SU-DHL-6 (cell line): ENCODE measurements at regions not wholly inside any gene's neighbourhood (a gene's known extent, or its start where the extent isn't known, plus 50 kb on each side); places are given as distances from the start of the nearest gene placed in this dataset.

ENCODE experiments used
- H2AFZ ChIP-seq: fragments of 200-600 bp; sonication (generic); 2 replicates; pipeline ENCODE4 v1.6.1; 2014; ENCODE audit warnings: low read depth, mild to moderate bottlenecking, moderate library complexity, mixed read lengths, antibody characterized with exemption, low read length; ENCODE audit not compliant: severe bottlenecking
- H3F3A ChIP-seq: fragments of 200-600 bp; shearing (Covaris generic); 2 replicates; pipeline ENCODE4 v1.6.0; 2016; ENCODE audit warnings: antibody characterized with exemption, mild to moderate bottlenecking; ENCODE audit not compliant: insufficient read depth
- H3K27ac ChIP-seq: fragments of 200-600 bp; sonication (generic); 2 replicates; pipeline ENCODE4 v1.5.1; 2016; ENCODE audit warnings: low read depth, mild to moderate bottlenecking, low read length, moderate library complexity, mixed read lengths
- H3K27me3 ChIP-seq: fragments of 200-600 bp; sonication (generic), shearing (Covaris generic); 2 replicates; pipeline ENCODE4 v1.6.0; 2014; ENCODE audit warnings: mild to moderate bottlenecking, low read length
- H3K36me3 ChIP-seq: fragments of 200-600 bp; sonication (generic); 2 replicates; pipeline ENCODE4 v1.6.1; 2014; ENCODE audit warnings: mild to moderate bottlenecking, low read length, mixed read lengths
- H3K4me2 ChIP-seq: fragments of 300-600, 200-600 bp; shearing (Covaris generic), sonication (generic); 2 replicates; pipeline ENCODE4 v1.6.0; 2014; ENCODE audit warnings: low read length, low read depth, mild to moderate bottlenecking; ENCODE audit not compliant: poor library complexity, severe bottlenecking
- H3K4me3 ChIP-seq: fragments of 200-600 bp; sonication (generic); 2 replicates; pipeline ENCODE4 v1.5.1; 2014; ENCODE audit warnings: antibody characterized with exemption, low read length, mild to moderate bottlenecking, mixed read lengths; ENCODE audit not compliant: insufficient read depth, poor library complexity, severe bottlenecking
- H3K79me2 ChIP-seq: fragments of 200-600 bp; sonication (generic); 2 replicates; pipeline ENCODE4 v1.6.1; 2014; ENCODE audit warnings: mild to moderate bottlenecking, low read length, moderate library complexity; ENCODE audit not compliant: insufficient read depth
- H3K9ac ChIP-seq: fragments of 200-600 bp; sonication (generic); 2 replicates; pipeline ENCODE4 v1.7.0; 2014; ENCODE audit warnings: mild to moderate bottlenecking, low read length
- H3K9me2 ChIP-seq: fragments of 200-600 bp; sonication (generic); replicated peaks from 2 replicates; pipeline ENCODE4 v1.6.1; 2014; ENCODE audit warnings: low read length; ENCODE audit not compliant: insufficient read depth
- H3K9me3 ChIP-seq: fragments of 200-600 bp; sonication (generic); 2 replicates; pipeline ENCODE4 v1.6.1; 2014; ENCODE audit warnings: low read length, mixed read lengths; ENCODE audit not compliant: insufficient read depth
- H4K20me1 ChIP-seq: fragments of 200-600 bp; sonication (generic); 2 replicates; pipeline ENCODE4 v1.6.1; 2014; ENCODE audit warnings: low read depth, mild to moderate bottlenecking, antibody characterized with exemption, low read length, moderate library complexity, mixed read lengths
- EZH2phosphoT487 ChIP-seq: fragments of 200-600 bp; sonication (generic), shearing (Covaris generic); conservative IDR thresholded peaks from 2 replicates; pipeline ENCODE4 v1.6.1; 2018; ENCODE audit warnings: mild to moderate bottlenecking, antibody characterized with exemption, low read length, moderate library complexity, mixed read lengths
- TF ChIP-seq, protein P1 (sequence below): fragments of 200-600 bp; sonication (generic); IDR thresholded peaks from one replicate; pipeline ENCODE4 v1.5.1; 2017; ENCODE audit warnings: antibody characterized with exemption, mild to moderate bottlenecking, low read length, moderate library complexity; ENCODE audit not compliant: insufficient read depth, poor library complexity, severe bottlenecking

DNA sequence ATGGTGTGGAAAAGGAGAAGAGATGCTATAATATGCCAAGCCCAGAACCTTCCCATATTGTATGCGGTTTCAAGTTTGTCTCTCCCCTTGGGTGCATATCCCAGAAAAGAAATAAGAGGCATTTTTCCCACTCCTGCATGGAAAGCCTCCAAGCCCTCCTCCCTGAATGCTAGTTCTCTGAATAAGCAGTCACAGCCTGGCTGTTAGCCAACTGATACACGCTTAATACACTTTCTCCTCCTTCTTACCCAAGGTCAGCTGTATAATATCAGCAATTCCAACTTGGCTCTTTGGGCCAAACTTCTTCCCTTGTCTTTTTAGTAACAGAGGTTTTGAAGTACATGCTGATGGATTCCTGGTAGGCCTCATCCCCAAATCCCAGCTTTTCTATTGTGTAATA, 440.1 kb downstream of the EPHA7 start:
- Histone ChIP-seq H3K36me3 (no peaks in the 10 kb centered on the region), H3K27ac (no peak overlapping the region), H3K27me3 (no peaks in the 10 kb centered on the region), H2AFZ (no peak overlapping the region), H3K4me3 (no peak overlapping the region), H4K20me1 (no peaks in the 10 kb centered on the region), H3F3A (no peaks in the 10 kb centered on the region), H3K79me2 (no peaks in the 10 kb centered on the region), H3K9me3 (no peaks in the 10 kb centered on the region), H3K4me2 (no peak overlapping the region), H3K9me2 (no peaks in the 10 kb centered on the region), H3K9ac (no peak overlapping the region)
- TF ChIP-seq EZH2phosphoT487 = no peak
- TF ChIP-seq, protein P1, sequence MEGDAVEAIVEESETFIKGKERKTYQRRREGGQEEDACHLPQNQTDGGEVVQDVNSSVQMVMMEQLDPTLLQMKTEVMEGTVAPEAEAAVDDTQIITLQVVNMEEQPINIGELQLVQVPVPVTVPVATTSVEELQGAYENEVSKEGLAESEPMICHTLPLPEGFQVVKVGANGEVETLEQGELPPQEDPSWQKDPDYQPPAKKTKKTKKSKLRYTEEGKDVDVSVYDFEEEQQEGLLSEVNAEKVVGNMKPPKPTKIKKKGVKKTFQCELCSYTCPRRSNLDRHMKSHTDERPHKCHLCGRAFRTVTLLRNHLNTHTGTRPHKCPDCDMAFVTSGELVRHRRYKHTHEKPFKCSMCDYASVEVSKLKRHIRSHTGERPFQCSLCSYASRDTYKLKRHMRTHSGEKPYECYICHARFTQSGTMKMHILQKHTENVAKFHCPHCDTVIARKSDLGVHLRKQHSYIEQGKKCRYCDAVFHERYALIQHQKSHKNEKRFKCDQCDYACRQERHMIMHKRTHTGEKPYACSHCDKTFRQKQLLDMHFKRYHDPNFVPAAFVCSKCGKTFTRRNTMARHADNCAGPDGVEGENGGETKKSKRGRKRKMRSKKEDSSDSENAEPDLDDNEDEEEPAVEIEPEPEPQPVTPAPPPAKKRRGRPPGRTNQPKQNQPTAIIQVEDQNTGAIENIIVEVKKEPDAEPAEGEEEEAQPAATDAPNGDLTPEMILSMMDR = no peak

DNA sequence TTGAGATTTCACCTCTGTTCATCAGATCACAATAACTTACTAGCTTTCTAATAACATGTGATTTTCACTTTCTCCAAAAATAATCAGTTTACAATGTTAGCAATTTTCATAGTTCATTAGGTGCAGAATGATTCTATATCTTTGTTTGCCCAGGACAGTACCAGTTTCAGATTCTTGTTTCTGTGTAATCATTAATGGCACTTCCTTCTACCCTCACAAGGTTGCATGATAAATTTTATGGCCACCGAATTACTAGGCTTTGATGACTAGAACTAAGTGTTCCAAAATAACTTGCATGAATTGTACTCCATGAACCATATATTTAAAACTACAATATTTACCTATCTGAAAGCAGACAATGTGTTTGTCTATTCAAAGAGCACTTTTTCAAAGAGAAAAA, 442.3 kb downstream of the EPHA7 start:
- Histone ChIP-seq H3K9ac (no peak overlapping the region), H3K27ac (no peak overlapping the region), H3K36me3 (no peaks in the 10 kb centered on the region), H4K20me1 (no peaks in the 10 kb centered on the region), H2AFZ (no peak overlapping the region), H3F3A (no peaks in the 10 kb centered on the region), H3K4me3 (no peak overlapping the region), H3K9me3 (no peaks in the 10 kb centered on the region), H3K4me2 (no peak overlapping the region), H3K9me2 (no peaks in the 10 kb centered on the region), H3K79me2 (no peaks in the 10 kb centered on the region), H3K27me3 (no peaks in the 10 kb centered on the region)
- no peak for TF ChIP-seq EZH2phosphoT487
- TF ChIP-seq, protein P1 = no peak

DNA sequence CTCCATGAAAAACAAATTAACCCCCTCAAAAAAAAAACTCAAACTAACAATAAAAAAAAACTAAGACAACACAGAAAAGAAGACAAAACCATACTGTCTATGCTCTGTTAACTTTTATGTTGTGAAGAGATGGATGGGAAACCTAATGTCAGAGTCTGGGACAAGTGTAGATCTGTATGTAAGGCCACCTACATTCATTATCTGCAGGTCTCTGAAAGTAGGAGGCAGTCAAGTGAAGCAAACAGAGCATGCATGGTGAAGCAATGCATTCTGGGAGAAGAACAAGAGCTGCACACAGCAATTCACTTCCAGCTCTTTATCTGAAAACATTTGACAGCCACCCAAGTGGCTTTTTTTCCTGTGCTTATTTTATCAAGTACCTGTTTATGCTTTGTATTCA, 452.0 kb downstream of the EPHA7 start:
- no peaks in the 10 kb centered on the region for H3K27me3 ChIP-seq
- H2AFZ ChIP-seq = no peak overlapping the region
- no peaks in the 10 kb centered on the region for H4K20me1 ChIP-seq
- no peaks in the 10 kb centered on the region for H3K9me3 ChIP-seq
- H3K36me3 ChIP-seq = no peaks in the 10 kb centered on the region
- no peaks in the 10 kb centered on the region for H3K9me2 ChIP-seq
- no peak overlapping the region for H3K27ac ChIP-seq
- H3K79me2 ChIP-seq = no peaks in the 10 kb centered on the region
- no peak for TF ChIP-seq EZH2phosphoT487
- TF ChIP-seq, protein P1 = no peak
- H3K4me2 ChIP-seq = no peak overlapping the region
- no peak overlapping the region for H3K9ac ChIP-seq
- no peaks in the 10 kb centered on the region for H3F3A ChIP-seq
- H3K4me3 ChIP-seq = no peak overlapping the region
